ENCODE measurements at regions not wholly inside any gene's neighbourhood (a gene's known extent, or its start where the extent isn't known, plus 50 kb on each side); places are given as distances from the start of the nearest gene placed in this dataset.

- intact Hi-C loops (cut with micrococcal nuclease) = no loop called here
- Histone ChIP-seq H3K27ac (ENCODE audit: low read length in 2 of 2) (no peak overlapping the region), H3K9me3 (ENCODE audit: control extremely low read depth in 1 of 3, control insufficient read depth in 2 of 3, insufficient read depth in 1 of 3, low read length in 2 of 3) (peaks cover 0 to 3% (median 2%) of the 10 kb centered on the region in 3 donors), H3K4me2 (replicated peaks; ENCODE audit: low read depth, low read length, poor library complexity, severe bottlenecking) (no peak overlapping the region), H2AFZ (ENCODE audit: insufficient read depth, low read depth, low read length, poor library complexity, severe bottlenecking) (no peak overlapping the region), H4K20me1 (ENCODE audit: control insufficient read depth, insufficient read depth, low read length, poor library complexity, severe bottlenecking) (no peaks in the 10 kb centered on the region), H3K4me3 (ENCODE audit: control extremely low read depth in 1 of 5, extremely low read depth in 1 of 5, insufficient read depth in 1 of 5, low read depth in 2 of 5, low read length in 4 of 5) (no peak overlapping the region), H3K36me3 (replicated peaks in 1 of 2; ENCODE audit: control extremely low read depth in 1 of 2, control insufficient read depth in 1 of 2, extremely low read depth in 1 of 2, insufficient read depth in 2 of 2, low read length in 1 of 2) (no peaks in the 10 kb centered on the region), H3K27me3 (replicated peaks in 1 of 4; ENCODE audit: control extremely low read depth in 1 of 4, control insufficient read depth in 3 of 4, insufficient read depth in 4 of 4, low read length in 3 of 4) (no peaks in the 10 kb centered on the region), H3K79me2 (ENCODE audit: control insufficient read depth, insufficient read depth, low read length) (no peaks in the 10 kb centered on the region), H3K9ac (ENCODE audit: low read length) (no peak overlapping the region), H3K4me1 (ENCODE audit: control insufficient read depth in 2 of 2, insufficient read depth in 2 of 2, low read length in 2 of 2) (no peaks in the 10 kb centered on the region)
- no peak for TF ChIP-seq CTCF (IDR thresholded peaks at IDR 0.05)
- ATAC-seq (ENCODE audit: low read depth) (no peak), DNase-seq (no peak)
- no peak overlapping the region for H3K4me3 Mint-ChIP-seq
- WGBS (ENCODE audit: insufficient coverage) = 39% methylated on average over 3 of the region's 3 CpGs
- H3K27ac Mint-ChIP-seq = no peak overlapping the region
- H3K4me1 Mint-ChIP-seq = no peaks in the 10 kb centered on the region
- ChIA-PET CTCF (no interaction called here), POLR2A (no interaction called here)
- no peaks in the 10 kb centered on the region for H3K27me3 Mint-ChIP-seq
- H3K9me3 Mint-ChIP-seq (ENCODE audit: insufficient read depth) = peaks cover 3% of the 10 kb centered on the region
These were observed 425.9 kb upstream of the PCDH7 start for GRCh38 chr4:30294295-30294694.

GRCh38 chr4:30295652-30296051 lies 424.5 kb upstream of the PCDH7 start:
- intact Hi-C loops (cut with micrococcal nuclease) = no loop called here
- Mint-ChIP-seq H3K9me3 (ENCODE audit: insufficient read depth) (peaks cover 4% of the 10 kb centered on the region), H3K27ac (no peak overlapping the region), H3K4me1 (no peaks in the 10 kb centered on the region), H3K4me3 (no peak overlapping the region), H3K27me3 (no peaks in the 10 kb centered on the region)
- H2AFZ ChIP-seq (ENCODE audit: insufficient read depth, low read depth, low read length, poor library complexity, severe bottlenecking) = no peak overlapping the region
- H3K27ac ChIP-seq (ENCODE audit: low read length in 2 of 2) = no peak overlapping the region
- WGBS (ENCODE audit: insufficient coverage) = 37% methylated on average over 3 of the region's 5 CpGs
- H3K4me2 ChIP-seq (replicated peaks; ENCODE audit: low read depth, low read length, poor library complexity, severe bottlenecking) = no peak overlapping the region
- no peak for ATAC-seq (ENCODE audit: low read depth)
- H3K27me3 ChIP-seq (replicated peaks in 1 of 4; ENCODE audit: control extremely low read depth in 1 of 4, control insufficient read depth in 3 of 4, insufficient read depth in 4 of 4, low read length in 3 of 4) = no peaks in the 10 kb centered on the region
- no peaks in the 10 kb centered on the region for H4K20me1 ChIP-seq (ENCODE audit: control insufficient read depth, insufficient read depth, low read length, poor library complexity, severe bottlenecking)
- H3K4me1 ChIP-seq (ENCODE audit: control insufficient read depth in 2 of 2, insufficient read depth in 2 of 2, low read length in 2 of 2) = no peaks in the 10 kb centered on the region
- no peak overlapping the region for H3K9ac ChIP-seq (ENCODE audit: low read length)
- H3K79me2 ChIP-seq (ENCODE audit: control insufficient read depth, insufficient read depth, low read length) = no peaks in the 10 kb centered on the region
- no peak overlapping the region for H3K4me3 ChIP-seq (ENCODE audit: control extremely low read depth in 1 of 5, extremely low read depth in 1 of 5, insufficient read depth in 1 of 5, low read depth in 2 of 5, low read length in 4 of 5)
- H3K36me3 ChIP-seq (replicated peaks in 1 of 2; ENCODE audit: control extremely low read depth in 1 of 2, control insufficient read depth in 1 of 2, extremely low read depth in 1 of 2, insufficient read depth in 2 of 2, low read length in 1 of 2) = no peaks in the 10 kb centered on the region
- DNase-seq = no peak
- TF ChIP-seq CTCF (IDR thresholded peaks at IDR 0.05) (no peak), EZH2 (IDR thresholded peaks at IDR 0.05; ENCODE audit: borderline replicate concordance, insufficient read depth, low read depth, low read length, poor library complexity, severe bottlenecking) (no peak)
- CTCF ChIA-PET = no interaction called here
- peaks cover 0 to 3% (median 2%) of the 10 kb centered on the region in 3 donors for H3K9me3 ChIP-seq (ENCODE audit: control extremely low read depth in 1 of 3, control insufficient read depth in 2 of 3, insufficient read depth in 1 of 3, low read length in 2 of 3)
- POLR2A ChIA-PET = no interaction called here

Data from B cell (primary cell).